ENCODE measurements at regions not wholly inside any gene's neighbourhood (a gene's known extent, or its start where the extent isn't known, plus 50 kb on each side); places are given as distances from the start of the nearest gene placed in this dataset.

DNA sequence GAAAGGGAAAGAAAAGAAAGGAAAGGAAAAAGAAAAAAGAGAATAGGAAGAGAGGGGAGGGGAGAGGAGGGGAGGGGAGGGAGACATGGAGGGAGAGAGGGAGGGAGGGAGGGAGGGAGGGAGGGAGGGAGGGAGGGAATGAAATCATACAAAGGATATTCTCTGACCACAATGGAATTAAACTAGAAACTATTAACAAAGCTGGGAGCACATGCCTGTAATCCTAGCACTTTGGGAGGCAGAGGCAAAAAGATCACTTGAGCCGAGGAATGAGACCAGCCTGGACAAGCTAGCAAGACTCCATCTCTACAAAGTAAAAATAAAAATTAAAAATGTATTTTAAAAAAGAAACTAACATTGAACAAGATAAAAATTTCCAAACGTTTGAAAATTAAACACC, 62.8 kb downstream of the ILRUN start:
- Histone ChIP-seq H3K4me3 (ENCODE audit: low read depth, low read length) (no peak overlapping the region), H3K9me3 (ENCODE audit: severe bottlenecking) (no peaks in the 10 kb centered on the region), H3K27me3 (ENCODE audit: insufficient read depth, low read depth, severe bottlenecking) (no peaks in the 10 kb centered on the region), H3K27ac (no peak overlapping the region), H3K36me3 (peaks cover 6% of the 10 kb centered on the region)
- DNase-seq: no peak
- TF ChIP-seq, protein P1, sequence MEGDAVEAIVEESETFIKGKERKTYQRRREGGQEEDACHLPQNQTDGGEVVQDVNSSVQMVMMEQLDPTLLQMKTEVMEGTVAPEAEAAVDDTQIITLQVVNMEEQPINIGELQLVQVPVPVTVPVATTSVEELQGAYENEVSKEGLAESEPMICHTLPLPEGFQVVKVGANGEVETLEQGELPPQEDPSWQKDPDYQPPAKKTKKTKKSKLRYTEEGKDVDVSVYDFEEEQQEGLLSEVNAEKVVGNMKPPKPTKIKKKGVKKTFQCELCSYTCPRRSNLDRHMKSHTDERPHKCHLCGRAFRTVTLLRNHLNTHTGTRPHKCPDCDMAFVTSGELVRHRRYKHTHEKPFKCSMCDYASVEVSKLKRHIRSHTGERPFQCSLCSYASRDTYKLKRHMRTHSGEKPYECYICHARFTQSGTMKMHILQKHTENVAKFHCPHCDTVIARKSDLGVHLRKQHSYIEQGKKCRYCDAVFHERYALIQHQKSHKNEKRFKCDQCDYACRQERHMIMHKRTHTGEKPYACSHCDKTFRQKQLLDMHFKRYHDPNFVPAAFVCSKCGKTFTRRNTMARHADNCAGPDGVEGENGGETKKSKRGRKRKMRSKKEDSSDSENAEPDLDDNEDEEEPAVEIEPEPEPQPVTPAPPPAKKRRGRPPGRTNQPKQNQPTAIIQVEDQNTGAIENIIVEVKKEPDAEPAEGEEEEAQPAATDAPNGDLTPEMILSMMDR (IDR thresholded peaks at IDR 0.05; ENCODE audit: low read depth, low read length): no peak

DNA sequence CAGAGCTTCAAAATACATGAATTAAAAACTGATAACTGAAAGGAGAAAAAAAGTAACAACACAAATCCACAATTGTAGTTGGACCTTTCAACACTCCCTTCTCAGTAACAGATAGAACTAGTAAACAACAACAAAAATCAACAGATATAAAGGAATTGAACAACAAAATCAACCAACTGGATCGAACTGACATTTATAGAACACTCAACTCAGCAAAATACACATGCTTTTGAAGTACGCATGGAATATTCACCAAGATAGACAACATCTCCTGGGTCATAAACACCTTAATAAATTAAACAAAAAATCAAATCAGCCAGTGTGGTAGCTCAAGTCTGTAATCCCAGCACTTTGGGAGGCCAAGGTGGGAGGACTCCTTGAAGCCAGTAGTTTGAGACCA, 63.3 kb downstream of the ILRUN start:
- H3K27me3 ChIP-seq (ENCODE audit: insufficient read depth, low read depth, severe bottlenecking): no peaks in the 10 kb centered on the region
- no peak overlapping the region for H3K4me3 ChIP-seq (ENCODE audit: low read depth, low read length)
- H3K36me3 ChIP-seq: peaks cover 6% of the 10 kb centered on the region
- DNase-seq: no peak
- no peak overlapping the region for H3K27ac ChIP-seq
- TF ChIP-seq, protein P1 (IDR thresholded peaks at IDR 0.05; ENCODE audit: low read depth, low read length): no peak
- H3K9me3 ChIP-seq (ENCODE audit: severe bottlenecking): no peaks in the 10 kb centered on the region

DNA sequence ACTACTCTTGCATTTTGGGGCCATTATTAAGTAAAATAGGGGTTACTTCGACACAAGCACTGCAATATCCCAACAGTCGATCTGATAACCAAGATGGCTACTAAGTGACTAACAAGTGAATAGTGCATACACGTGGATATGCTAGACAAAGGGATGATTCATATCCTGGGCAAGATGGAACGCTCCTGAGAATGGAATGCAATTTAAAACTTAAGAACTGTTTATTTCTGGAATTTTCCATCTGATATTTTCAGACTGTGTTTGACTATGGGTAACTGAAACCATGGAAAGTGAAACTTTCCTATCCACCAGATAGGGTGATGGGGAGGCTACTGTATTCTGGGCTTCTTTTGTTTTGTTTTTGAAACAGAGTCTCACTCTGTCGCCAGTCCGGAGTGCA, 66.5 kb downstream of the ILRUN start:
- Histone ChIP-seq H3K36me3 (peaks cover 10% of the 10 kb centered on the region), H3K27ac (no peak overlapping the region), H3K27me3 (ENCODE audit: insufficient read depth, low read depth, severe bottlenecking) (no peaks in the 10 kb centered on the region), H3K4me3 (ENCODE audit: low read depth, low read length) (no peak overlapping the region), H3K9me3 (ENCODE audit: severe bottlenecking) (no peaks in the 10 kb centered on the region)
- DNase-seq: no peak
- TF ChIP-seq, protein P1 (IDR thresholded peaks at IDR 0.05; ENCODE audit: low read depth, low read length): no peak

DNA sequence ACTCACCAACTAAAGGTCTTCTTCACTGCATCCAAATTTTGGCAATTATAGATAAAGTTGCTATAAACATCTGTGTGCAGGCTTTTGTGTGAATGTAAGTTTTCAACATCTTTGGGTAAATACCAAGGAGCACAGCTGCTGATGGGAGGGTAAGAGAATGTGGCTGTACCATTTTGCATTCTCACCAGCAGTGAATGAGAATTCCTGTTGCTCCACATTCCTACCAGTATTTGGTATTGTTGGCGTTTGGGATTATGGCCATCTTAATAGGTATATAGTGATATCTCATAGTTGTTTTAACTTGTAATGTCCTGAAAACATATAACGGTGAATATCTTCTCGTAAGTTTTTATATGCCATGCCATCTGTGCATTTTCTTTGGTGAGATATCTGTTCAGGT, 69.3 kb downstream of the ILRUN start:
- peaks cover 3% of the 10 kb centered on the region; the same call in 1 of the 2 replicates for H3K36me3 ChIP-seq
- no peak overlapping the region for H3K27ac ChIP-seq
- H3K9me3 ChIP-seq (ENCODE audit: severe bottlenecking): no peaks in the 10 kb centered on the region
- no peaks in the 10 kb centered on the region for H3K27me3 ChIP-seq (ENCODE audit: insufficient read depth, low read depth, severe bottlenecking)
- TF ChIP-seq, protein P1 (IDR thresholded peaks at IDR 0.05; ENCODE audit: low read depth, low read length): no peak
- no peak overlapping the region for H3K4me3 ChIP-seq (ENCODE audit: low read depth, low read length)
- no peak for DNase-seq

DNA sequence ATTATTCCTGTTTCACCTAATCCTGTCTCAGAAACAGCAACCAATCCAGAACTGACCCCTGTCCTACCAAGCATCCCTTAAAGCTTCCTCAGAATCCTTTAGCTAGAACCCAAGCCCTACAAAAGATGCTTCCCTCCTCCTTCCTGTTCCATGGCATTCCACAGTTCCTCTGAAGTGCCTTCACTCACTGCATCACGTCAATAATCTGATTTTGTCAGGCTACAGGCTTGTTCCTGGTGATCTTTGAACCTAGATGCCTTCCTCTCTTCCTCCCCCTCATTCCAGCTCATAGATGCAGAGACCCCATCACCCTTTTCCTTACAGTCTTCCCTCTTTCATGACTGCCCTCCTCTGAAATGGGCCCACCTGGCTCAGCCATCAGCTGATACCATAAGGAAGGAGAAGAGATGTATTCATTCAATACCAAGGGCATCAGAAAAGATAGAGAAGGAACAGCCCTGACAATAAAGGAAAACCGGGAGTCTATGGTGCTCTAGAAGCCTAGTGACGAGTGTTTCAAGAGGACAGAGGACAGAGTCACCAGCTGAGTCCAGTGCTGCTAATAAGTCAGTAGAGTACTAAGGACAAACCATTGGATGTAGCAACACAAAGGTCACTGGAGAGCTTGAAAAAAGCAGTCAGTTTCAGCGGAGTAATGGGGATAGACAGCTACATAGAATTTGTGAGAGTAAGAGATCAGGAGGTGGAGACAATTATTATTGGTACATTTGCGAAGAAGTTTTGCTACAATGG, 62.5 kb upstream of the SPDEF start:
- Histone ChIP-seq H3K27ac (no peak overlapping the region), H3K4me3 (ENCODE audit: low read depth, low read length) (no peak overlapping the region), H3K9me3 (ENCODE audit: severe bottlenecking) (no peaks in the 10 kb centered on the region), H3K36me3 (peaks cover 4% of the 10 kb centered on the region), H3K27me3 (ENCODE audit: insufficient read depth, low read depth, severe bottlenecking) (no peaks in the 10 kb centered on the region)
- TF ChIP-seq, protein P1 (IDR thresholded peaks at IDR 0.05; ENCODE audit: low read depth, low read length): no peak
- no peak for DNase-seq

DNA sequence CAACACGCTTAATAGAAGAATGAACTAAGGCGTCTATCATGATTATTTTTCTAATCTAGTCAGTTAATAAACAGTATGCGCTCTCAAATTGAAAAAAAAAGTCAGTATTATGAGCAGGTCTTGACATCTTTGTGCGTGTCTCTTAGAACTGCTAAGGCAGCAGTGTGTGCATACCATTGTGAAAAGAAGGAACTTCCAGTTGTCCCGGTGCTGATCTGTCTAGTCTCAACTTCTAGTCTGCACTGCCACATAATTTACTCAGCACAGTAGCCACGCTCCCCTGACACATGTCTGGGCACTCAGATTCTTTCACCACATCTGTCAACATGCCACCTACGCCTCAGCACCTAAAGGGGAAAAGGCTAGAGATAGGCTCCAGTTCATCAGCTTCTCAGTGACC, 61.1 kb upstream of the SPDEF start:
- H3K4me3 ChIP-seq (ENCODE audit: low read depth, low read length): no peak overlapping the region
- no peaks in the 10 kb centered on the region for H3K27me3 ChIP-seq (ENCODE audit: insufficient read depth, low read depth, severe bottlenecking)
- no peak overlapping the region for H3K27ac ChIP-seq
- peaks cover 4% of the 10 kb centered on the region for H3K36me3 ChIP-seq
- TF ChIP-seq, protein P1 (IDR thresholded peaks at IDR 0.05; ENCODE audit: low read depth, low read length): no peak
- no peaks in the 10 kb centered on the region for H3K9me3 ChIP-seq (ENCODE audit: severe bottlenecking)
- DNase-seq: no peak

Data from WERI-Rb-1 (cell line).